HS-27A (cell line): ENCODE measurements at regions not wholly inside any gene's neighbourhood (a gene's known extent, or its start where the extent isn't known, plus 50 kb on each side); places are given as distances from the start of the nearest gene placed in this dataset.

Experiments
- DNase-seq: peaks from one replicate; pipeline ENCODE4 v3.0.0-alpha.2; 2012; ENCODE audit warnings: low read depth, missing footprints

DNA sequence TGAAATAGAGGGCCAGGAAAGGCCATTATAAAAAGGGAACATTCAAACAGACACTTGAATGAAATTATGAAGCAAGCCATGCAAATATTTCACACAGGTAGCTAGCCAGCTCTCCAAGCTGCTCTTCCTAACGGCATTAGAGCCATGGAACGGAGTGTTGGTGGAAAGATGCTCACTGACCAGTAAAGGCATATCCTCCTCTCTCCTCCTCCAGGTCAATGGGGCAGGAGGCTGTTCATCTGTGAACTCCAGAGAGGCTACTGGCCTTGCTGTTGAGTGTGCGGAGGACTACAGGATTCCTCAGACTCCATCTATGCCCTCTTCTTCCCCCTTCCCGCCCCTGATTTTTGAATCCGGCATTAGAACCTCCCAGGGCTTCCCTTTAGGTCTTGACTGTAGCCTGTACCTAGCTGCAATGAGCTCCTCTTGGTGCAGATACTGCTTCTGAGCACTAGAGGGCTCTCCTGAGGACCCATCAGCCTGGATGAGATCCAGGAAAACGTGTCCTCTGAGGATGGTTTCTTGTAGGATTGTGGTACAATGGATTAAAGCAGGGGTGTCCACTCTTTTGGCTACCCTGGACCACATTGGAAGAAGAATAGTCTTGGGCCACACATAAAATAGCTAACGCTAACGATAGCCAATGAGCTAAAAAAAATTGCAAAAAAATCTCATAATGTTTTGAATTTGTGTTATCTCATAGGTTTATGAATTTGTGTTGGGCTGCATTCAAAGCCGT is 162.2 kb downstream of the SREK1 start:
- DNase-seq: peak; percentile 22

DNA sequence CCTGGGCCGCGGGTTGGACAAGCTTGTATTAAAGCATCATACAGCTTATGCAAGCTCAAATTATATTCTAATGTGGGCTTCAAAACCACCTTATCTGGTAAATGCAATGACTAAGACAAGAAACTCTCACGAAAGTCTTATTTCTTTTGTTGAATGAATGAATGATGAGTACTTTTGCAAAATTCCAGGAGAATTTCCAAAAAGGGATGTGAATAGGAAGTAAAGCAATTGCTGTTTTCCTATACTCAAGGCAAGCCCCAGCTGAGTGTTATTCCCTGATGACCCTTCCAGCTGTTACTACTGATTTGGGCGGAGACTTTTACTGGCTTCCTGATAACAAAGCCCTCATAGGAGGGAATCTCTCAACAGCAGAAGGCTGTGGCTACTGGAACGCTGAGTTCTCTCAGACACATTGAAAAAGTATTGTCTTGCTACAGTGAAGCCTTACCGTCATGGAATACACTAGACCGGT is 162.8 kb downstream of the SREK1 start:
- no peak for DNase-seq

- peak; percentile 22 for DNase-seq
These were observed 163.6 kb downstream of the SREK1 start for GRCh38 chr5:66307647-66308241.

- DNase-seq: no peak
These were observed 168.2 kb downstream of the SREK1 start for GRCh38 chr5:66312266-66312665.

GRCh38 chr5:66315784-66316183 is 171.7 kb downstream of the SREK1 start:
- DNase-seq: no peak

DNA sequence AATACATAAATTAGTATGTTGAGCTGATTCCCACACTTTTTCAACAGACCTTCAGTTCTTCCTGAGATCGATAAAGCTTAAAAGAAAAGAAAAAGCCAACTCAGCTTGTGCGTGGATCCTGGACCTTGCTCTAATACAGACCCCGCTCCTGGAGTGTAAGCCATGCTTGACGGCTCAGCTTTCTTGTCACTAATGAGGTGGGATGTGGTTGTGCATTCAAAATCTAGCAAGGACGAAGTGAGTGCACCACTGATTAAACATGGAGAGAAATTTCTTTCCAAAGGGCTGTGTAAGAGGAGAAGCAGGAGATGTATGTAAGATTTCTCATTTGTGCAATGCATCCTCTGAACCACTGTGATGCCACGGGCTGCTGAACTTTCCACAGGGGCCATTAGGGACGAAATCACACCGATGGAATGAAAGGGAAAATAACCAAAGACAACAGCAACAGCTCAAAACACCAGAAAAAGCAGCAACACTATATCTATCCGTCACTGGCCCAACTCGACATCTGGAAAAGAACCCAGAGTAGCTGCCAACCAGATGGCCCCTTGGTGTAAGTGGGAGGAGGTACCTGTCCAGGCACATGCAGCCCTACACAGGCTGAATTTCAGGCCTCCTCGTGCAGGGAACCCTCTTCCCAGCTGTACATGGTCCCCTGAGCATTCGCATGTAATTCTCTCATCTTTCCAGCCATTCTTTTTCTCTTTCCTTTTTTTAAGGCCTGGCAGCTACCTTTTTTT is 178.9 kb downstream of the SREK1 start:
- no peak for DNase-seq

GRCh38 chr5:66323529-66323895 is 179.4 kb downstream of the SREK1 start:
- no peak for DNase-seq

- DNase-seq: no peak
These were observed 180.3 kb downstream of the SREK1 start for GRCh38 chr5:66324357-66324756.

DNA sequence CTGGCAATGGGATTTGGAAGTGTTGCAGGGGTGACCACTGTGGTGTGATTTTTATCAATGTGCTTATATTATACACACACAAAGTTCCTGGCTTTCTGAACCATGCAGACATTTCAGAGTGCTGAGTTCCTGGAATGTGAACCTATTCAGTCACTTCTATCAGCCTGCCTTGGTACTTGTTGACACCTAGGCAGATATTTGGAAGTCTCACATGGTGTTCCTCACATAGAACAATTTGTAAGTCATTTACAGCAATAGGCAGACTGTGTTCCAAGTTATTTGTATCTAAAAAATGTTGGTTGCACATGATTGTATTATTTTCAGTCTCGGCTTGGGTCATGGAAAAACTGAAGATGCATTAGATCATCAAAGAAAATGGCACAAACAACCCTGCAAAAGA is 182.2 kb downstream of the SREK1 start:
- DNase-seq: no peak

GRCh38 chr5:66327008-66327407 is 182.9 kb downstream of the SREK1 start:
- no peak for DNase-seq

DNA sequence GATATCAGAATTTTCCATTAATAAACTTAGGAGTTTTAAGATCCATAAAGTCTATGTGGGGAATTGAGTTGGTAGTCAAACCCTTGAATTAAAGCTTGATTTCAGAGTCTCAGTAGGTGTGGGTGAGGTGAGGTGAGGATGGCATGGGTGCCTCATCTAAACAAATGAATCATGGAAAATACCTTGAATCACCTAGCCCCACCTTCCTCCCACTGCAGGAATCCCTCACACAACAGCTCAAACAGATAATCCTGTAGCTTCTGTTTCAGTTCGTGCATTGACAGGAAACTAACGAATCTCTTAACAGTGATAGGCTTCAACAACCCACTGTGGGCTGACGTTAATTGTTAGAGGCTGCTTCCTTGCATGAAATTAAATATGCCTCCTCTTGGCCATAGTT is 185.0 kb downstream of the SREK1 start:
- no peak for DNase-seq

DNA sequence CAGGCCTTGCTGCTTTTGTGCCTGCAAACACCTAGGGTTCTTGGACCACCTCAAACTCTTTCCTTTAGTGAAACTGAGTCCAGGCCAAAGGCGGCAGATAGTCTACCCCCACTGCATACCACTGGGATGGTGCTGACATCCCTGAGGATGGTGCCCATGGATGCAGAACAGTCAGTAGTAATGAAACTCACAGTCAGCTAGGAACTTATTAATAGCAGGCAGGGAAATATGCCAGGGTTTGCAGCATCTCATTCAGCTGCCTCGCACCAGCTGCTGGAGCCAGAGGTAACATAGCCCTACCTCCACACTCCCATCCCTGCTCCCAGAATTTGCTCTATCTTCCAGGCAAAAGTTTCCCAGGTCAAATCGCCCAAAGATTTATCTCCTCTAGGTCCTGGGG is 189.1 kb downstream of the SREK1 start:
- no peak for DNase-seq

GRCh38 chr5:66337626-66338226 is 193.6 kb downstream of the SREK1 start:
- DNase-seq: no peak

DNA sequence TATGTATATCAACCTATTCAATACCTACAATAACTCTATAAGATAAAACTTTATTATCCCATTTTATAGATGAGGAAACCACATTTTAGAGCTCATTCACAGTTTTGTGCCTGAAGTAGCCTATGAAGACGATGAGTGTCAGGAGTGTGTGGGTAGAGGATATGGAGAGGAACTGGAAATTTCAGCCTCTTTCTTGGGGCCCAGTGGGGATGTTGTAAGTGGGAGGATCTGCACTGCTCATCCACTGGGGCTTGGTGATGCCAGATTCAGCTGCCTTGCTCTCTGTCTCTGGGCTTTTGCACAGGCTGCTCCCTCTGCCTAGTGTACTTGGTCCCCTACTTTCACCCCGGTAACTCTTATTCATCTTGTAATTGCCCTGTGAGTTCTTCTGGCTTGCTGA is 194.7 kb downstream of the SREK1 start:
- no peak for DNase-seq

- DNase-seq: no peak
These were observed 195.8 kb downstream of the SREK1 start for GRCh38 chr5:66339896-66340295.

DNA sequence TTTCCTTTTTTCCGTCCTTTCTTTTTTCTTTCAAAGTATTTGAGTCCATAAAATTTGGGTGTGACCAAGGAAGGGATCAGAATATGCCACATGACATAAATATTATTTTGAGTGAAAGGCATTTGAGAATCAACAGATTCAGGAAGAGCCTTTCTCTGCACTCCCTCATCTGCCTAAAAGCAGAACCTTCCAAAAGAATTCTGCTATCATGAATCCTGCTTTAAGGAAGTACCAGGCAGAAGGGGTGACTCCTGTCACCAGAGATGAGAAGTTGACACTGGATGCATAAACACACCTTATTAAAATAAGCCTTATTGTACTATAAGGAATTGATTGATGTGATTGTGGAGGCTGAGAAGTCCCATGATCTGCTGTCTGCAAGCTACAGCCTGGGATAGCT is 196.7 kb downstream of the SREK1 start:
- no peak for DNase-seq

GRCh38 chr5:66342341-66342880 is 198.3 kb downstream of the SREK1 start:
- DNase-seq: no peak

- no peak for DNase-seq
These were observed 199.4 kb downstream of the SREK1 start for GRCh38 chr5:66343370-66344071.

DNA sequence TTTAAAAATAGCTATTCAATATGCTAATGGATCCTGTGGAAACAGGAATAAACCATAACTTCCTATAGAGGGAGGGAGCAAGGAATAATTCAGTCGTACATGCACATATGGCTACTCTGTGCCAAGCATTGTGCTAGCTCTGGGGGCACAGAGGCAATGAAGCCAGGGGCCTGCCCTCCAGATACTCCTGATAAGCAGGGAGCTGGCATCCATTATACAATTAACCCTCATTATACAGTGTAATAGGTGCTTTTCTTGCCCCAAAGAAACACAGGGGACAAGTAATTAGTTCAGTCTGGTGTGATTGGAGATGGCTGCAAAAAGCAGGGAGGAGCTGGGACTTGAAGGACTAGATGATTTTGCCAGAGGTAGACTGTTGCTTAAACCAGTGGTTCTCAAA is 200.4 kb downstream of the SREK1 start:
- DNase-seq: no peak

- no peak for DNase-seq
These were observed 201.2 kb downstream of the SREK1 start for GRCh38 chr5:66345281-66345680.

- no peak for DNase-seq
These were observed 202.8 kb downstream of the SREK1 start for GRCh38 chr5:66346869-66347268.
